Femur (tissue), 1 donor: ENCODE measurements at regions not wholly inside any gene's neighbourhood (a gene's known extent, or its start where the extent isn't known, plus 50 kb on each side); places are given as distances from the start of the nearest gene placed in this dataset.

ENCODE experiments used
- DNase-seq: peaks from one replicate; pipeline ENCODE4 v3.0.0-alpha.2; 2017

DNA sequence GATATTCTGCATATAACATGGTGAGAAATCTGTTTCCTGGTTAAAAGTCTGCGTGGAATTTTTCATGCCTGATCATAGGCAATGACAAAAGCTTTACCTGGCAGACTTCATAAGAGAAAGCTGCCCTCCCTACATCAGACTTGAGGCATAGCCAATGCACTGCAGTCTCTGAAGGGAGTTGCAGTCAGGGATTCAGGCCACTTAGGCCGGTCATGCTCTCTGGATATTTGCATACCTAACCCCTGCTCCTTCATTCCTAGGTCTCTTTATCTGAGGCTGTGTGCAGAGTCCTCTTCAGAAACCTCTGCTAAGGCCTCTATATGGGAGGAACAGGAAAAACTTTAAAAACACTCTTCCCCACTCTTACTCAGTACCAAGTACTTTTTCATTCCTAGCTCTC is 287.4 kb downstream of the PCDH17 start:
- no peak for DNase-seq

- DNase-seq = no peak
Observed at GRCh38 chr13:57925250-57925649, 293.7 kb downstream of the PCDH17 start.

- no peak for DNase-seq
Observed at GRCh38 chr13:57925751-57926150, 294.2 kb downstream of the PCDH17 start.

GRCh38 chr13:57932061-57932460 is 300.5 kb downstream of the PCDH17 start:
- no peak for DNase-seq

DNA sequence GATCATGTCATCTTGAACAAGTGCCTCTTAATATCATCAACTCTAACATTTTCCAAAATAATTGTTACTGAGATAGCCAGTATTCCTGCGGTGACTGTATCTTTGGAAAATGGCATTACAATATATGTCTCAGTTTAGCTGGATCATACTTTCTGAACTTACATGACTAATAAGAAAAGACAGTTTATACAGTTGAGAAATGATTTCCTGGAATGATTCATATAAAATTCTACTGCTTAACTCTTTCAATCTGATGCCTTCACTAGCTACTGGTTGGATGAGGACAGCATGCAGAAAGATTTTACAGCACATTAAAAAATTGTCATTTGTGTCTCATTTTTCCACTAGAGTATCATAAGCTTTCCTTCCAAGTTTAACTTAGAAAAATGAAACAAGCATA is 302.1 kb downstream of the PCDH17 start:
- no peak for DNase-seq

GRCh38 chr13:57935965-57936364 is 304.4 kb downstream of the PCDH17 start:
- no peak for DNase-seq

- DNase-seq = no peak
Observed at GRCh38 chr13:57946361-57946760, 314.8 kb downstream of the PCDH17 start.

GRCh38 chr13:57948884-57949283 is 317.3 kb downstream of the PCDH17 start:
- DNase-seq = no peak

GRCh38 chr13:57969951-57970350 is 338.4 kb downstream of the PCDH17 start:
- no peak for DNase-seq

- no peak for DNase-seq
Observed at GRCh38 chr13:57970404-57970803, 338.9 kb downstream of the PCDH17 start.

- DNase-seq = no peak
Observed at GRCh38 chr13:57982782-57983181, 351.2 kb downstream of the PCDH17 start.

- DNase-seq = no peak
Observed at GRCh38 chr13:57988276-57988675, 356.7 kb downstream of the PCDH17 start.

DNA sequence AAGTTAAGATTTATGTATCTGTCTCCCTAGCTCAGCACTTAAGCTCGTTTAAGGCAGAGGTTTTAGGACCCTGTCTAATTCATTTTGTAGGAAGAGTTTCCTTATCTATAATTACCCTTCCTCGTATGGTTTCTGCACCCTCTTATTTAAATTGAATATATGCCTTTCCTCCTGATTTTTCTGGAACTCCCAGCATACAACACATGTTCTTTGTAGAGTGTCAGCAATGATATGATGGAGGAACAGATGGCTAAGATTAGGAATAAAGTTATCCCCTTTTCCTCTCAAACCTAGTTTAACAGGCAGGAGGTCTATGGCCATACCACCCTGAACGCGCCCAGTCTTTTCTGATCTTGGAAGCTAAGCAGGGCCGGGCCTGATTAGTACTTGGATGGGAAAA is 359.5 kb downstream of the PCDH17 start:
- no peak for DNase-seq

DNA sequence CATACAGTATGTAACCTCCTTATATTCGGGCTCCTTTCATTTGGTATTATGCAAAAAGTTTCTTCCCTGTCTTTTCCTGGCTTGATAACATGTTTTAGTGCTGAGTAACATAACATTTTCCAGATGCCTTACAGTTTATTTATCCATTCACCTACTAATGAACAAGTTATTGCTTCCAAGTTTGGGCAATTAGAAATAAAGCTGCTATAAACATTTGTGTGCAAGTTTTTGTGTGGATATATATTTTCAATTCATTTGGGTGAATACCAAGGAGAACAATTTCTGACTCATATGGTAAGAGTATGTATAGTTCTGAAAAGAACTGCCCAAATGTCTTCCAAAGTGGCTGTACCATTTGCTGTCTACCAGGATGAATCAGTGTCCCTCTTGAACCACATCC is 360.9 kb downstream of the PCDH17 start:
- no peak for DNase-seq

DNA sequence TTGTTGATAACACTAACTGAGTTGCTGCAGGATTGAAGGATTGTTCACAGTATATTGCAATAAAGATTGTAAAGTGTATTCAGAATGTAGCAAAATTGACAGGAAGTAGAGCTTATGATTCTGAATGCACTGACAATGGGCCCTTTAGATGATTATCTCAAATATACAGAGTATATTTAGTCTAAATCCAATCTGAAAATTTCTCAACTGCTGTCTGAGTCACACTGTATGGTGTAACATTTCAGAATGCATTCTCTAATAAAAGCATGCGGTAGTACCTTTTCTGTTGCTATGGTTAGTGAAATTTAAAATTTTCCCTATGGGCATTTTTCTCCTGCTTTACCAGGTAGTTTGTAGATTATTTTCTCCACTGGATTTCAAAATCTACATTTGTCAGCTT is 365.2 kb downstream of the PCDH17 start:
- no peak for DNase-seq

- no peak for DNase-seq
Observed at GRCh38 chr13:58004751-58005150, 373.2 kb downstream of the PCDH17 start.

DNA sequence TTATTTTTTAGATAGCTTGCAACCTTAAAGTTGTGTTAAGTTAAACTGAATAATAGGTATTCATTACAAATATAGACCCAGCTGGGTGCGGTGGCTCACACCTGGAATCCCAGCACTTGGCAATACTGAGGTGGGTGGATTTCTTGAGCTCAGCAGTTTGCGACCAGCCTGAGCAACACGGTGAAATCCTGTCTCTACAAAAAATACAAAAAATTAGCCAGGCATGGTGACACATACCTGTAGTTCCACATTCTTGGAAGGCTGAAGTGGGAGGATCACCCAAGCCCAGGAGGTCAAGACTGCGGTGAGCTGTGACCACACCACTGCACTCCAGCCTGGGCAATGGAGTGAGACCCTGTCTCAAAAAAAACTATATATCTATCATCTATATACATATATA is 386.5 kb downstream of the PCDH17 start:
- no peak for DNase-seq

GRCh38 chr13:58018865-58019264 is 387.3 kb downstream of the PCDH17 start:
- no peak for DNase-seq

DNA sequence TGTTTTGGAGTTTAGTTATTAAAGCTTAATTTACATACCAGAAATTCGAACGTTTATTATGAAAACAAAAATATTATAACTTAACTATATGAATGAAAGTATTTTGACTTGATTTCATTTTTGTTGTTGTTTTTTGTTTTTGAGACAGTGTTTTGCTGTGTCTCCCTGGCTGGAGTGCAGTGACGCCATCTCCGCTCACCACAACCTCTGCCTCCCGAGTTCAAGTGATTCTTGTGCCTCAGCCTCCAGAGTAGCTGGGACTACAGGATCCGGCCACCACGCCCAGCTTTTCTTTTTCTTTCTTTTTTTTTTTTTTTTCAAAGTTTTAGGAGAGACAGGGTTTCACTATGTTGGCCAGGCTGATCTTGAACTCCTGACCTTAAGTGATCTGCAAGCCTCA is 392.6 kb downstream of the PCDH17 start:
- DNase-seq = no peak

GRCh38 chr13:58025821-58026220 is 394.3 kb downstream of the PCDH17 start:
- DNase-seq = no peak

- no peak for DNase-seq
Observed at GRCh38 chr13:58032676-58033460, 401.3 kb downstream of the PCDH17 start.

DNA sequence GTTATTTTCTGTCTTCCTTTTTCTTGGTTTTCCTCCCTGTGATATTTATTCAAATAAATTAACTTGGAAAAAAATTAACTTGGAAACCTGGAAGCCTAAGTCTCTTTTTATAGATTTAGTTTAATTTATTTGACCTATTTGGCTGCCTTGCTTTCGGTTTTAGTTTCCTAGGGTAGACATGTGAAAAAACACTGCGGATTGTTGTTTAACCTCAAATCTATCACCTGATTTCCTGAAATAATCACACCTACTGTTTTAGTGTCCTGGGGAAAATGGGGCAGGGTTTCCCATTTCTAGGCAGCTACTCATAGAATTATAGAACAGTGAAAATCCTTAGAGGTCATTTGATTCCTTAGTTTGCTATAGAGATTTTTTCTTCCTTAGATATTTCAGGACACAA is 412.4 kb downstream of the PCDH17 start:
- DNase-seq = no peak

DNA sequence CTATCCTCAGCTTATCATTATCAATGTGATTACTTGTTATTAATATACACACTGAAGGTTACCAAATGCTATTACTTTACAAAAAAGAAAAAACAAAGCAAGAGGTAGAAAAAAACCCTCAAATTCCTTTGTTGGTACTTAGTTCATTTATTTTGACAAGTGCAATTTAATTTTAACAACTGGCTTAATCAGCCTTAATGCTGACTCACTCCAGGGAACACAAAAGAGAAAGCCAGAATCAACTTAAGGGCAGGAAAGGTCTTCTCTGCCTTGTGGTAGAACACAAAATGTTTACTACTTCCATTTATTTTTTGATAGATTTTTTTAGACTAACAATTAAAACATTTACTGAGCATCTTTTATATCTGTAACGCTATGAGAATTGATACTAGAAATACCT is 417.1 kb downstream of the PCDH17 start:
- no peak for DNase-seq

DNA sequence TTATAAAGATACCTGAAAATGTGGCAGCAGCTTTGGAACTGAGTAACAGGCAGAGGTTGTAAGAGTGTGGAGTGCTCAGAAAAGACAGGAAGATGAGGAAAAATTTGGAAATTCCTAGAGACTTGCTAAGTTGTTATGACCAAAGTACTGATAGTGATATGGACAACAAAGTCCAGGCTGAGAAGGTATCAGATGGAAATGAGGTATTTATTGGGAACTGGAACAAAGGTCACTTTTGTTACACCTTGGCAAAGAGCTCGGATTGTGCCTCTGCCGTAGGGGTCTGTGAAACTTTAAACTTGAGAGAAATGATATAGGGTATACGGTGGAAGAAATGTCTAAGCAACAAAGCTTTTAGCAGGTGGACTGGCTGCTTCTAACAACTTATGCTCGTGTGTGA is 419.9 kb downstream of the PCDH17 start:
- DNase-seq = no peak

- DNase-seq = no peak
Observed at GRCh38 chr13:58051807-58052375, 420.3 kb downstream of the PCDH17 start.
